Ovary (tissue), 7 donors: ENCODE measurements at regions not wholly inside any gene's neighbourhood (a gene's known extent, or its start where the extent isn't known, plus 50 kb on each side); places are given as distances from the start of the nearest gene placed in this dataset.

Experiments used
- DNase-seq, 5 donors: peaks; one replicate each; pipeline ENCODE4 v3.0.0-alpha.2; 2019 to 2020
- H3K27ac ChIP-seq, 2 donors: fragments of 200-600 bp; one replicate each; pipeline versions ENCODE4 v1.5.1 to v1.8.0; 2019 to 2022
- H3K27me3 ChIP-seq: fragments of 200-600 bp; one replicate; pipeline ENCODE4 v1.8.0; 2022
- H3K36me3 ChIP-seq: fragments of 200-600 bp; sonication (generic); one replicate; pipeline ENCODE4 v1.5.1; 2019
- H3K4me1 ChIP-seq: one replicate; pipeline ENCODE4 v1.8.1; 2013; ENCODE audit warnings: mild to moderate bottlenecking, moderate library complexity; ENCODE audit not compliant: insufficient read depth
- H3K4me3 ChIP-seq: fragments of 200-600 bp; sonication (generic); one replicate; pipeline ENCODE4 v1.5.1; 2017
- H3K9me3 ChIP-seq, 2 donors: fragments of 200-600 bp in 1 of 2; sonication (generic) in 1 of 2; one replicate each; pipeline versions ENCODE4 v1.5.1 to v1.8.1; 2013 to 2019; ENCODE audit warnings: mild to moderate bottlenecking in 1 of 2, moderate library complexity in 1 of 2
- CTCF ChIP-seq, 3 donors: fragments of 450-650 bp in 2 of 3; fragments of 200-600 bp in 1 of 3; IDR thresholded peaks; one replicate each; pipeline versions ENCODE4 v1.5.1 to v1.8.0; 2016 to 2022; ENCODE audit warnings: antibody characterized with exemption in 3 of 3, mild to moderate bottlenecking in 1 of 3
- EP300 ChIP-seq: sonication (generic); formaldehyde crosslinking; IDR thresholded peaks from one replicate; pipeline ENCODE4 v1.6.1; 2017; ENCODE audit warnings: antibody characterized with exemption
- POLR2A ChIP-seq: fragments of 450-650 bp; IDR thresholded peaks from one replicate; pipeline ENCODE4 v1.6.1; 2017; ENCODE audit warnings: antibody characterized with exemption, mild to moderate bottlenecking, moderate library complexity
- WGBS, 3 donors: extraction: QIAGEN DNeasy Blood & Tissue Kit in 1 of 3; methylation state at CpG; one replicate each; pipeline versions ENCODE4 v1.1.5 to v1.1.7; 2013 to 2017; 5-methylcytosine and 5-hydroxymethylcytosine counted together
- intact Hi-C, 4 donors: fragments of 100-400 bp; cut with DNase I; formaldehyde crosslinking; loops; one replicate each; pipeline versions ENCODE4 v1.11.0 to v1.15.1; 2022 to 2023
- donor health status: DM: no; HTN: no; CAD: no; lungs with moderate emphysema.
- donor health status: DM: no; HTN: no; CAD: no.
- donor health status: Bipolar disorder and iron deficiency.
- donor health status: DM: no; HTN: no; CAD: no.
- donor health status: DM: yes; HTN: yes; CAD: no.

DNA sequence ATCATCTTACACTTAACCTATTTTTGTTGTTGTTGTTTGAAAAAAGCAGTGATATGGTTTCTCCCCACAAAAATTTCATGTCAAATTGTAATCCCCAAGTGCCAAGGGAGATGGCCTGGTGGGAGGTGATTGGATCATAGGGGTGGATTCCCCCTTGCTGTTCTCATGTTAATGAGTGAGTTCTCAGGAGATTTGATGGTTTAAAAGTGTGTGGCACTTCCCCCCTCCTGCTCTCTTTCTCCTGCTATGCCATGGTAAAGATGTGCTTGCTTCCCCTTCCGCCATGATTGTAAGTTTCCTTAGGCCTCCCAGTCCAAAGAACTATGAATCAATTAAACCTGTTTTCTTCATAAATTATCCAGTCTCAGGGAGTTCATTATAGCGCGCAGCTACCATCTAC lies 1362.7 kb upstream of the FAM98A start:
- H3K4me1 ChIP-seq = no peaks in the 10 kb centered on the region
- TF ChIP-seq EP300 (no peak), CTCF (IDR thresholded peaks at IDR 0.05) (no peak), POLR2A (no peak)
- H3K27ac ChIP-seq = no peak overlapping the region
- H3K27me3 ChIP-seq = no peaks in the 10 kb centered on the region
- H3K4me3 ChIP-seq = no peak overlapping the region
- H3K9me3 ChIP-seq = no peaks in the 10 kb centered on the region
- DNase-seq = no peak
- intact Hi-C loops = no loop called here
- H3K36me3 ChIP-seq = no peaks in the 10 kb centered on the region
- 94 to 96% (median 94%) methylated on average over 3 of the region's 3 CpGs for WGBS, 3 donors

- Histone ChIP-seq H3K9me3 (no peaks in the 10 kb centered on the region), H3K36me3 (no peaks in the 10 kb centered on the region), H3K4me1 (no peaks in the 10 kb centered on the region), H3K4me3 (no peak overlapping the region), H3K27me3 (no peaks in the 10 kb centered on the region), H3K27ac (no peak overlapping the region)
- TF ChIP-seq EP300 (no peak), CTCF (IDR thresholded peaks at IDR 0.05) (no peak), POLR2A (no peak)
- intact Hi-C loops = no loop called here
- no peak for DNase-seq
Measured at GRCh38 chr2:34954758-34955157, 1355.7 kb upstream of the FAM98A start.

GRCh38 chr2:34950797-34951196 lies 1351.7 kb upstream of the FAM98A start:
- 75 to 87% (median 75%) methylated on average over 6 of the region's 6 CpGs for WGBS, 3 donors
- TF ChIP-seq EP300 (no peak), CTCF (IDR thresholded peaks at IDR 0.05) (no peak), POLR2A (no peak)

DNA sequence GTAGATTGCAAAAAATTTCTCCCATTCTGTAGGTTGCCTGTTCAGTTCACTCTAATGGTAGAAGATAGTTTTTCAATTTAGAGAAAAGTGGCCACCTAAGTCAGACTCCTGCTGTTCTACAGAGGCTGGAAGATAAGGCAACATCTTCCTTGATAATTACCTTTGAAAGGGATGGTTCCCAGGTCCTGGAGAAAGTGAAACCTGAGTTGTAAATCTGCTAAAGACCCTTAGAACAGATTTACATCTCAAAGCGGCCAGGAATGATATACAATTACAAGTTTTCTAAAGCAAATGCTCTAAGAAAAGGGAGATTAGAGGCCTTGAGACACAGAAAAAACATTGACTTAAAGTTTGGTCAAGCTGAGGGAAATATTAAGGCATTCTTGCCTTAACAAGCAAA lies 1350.2 kb upstream of the FAM98A start:
- no peak overlapping the region for H3K27ac ChIP-seq
- H3K4me3 ChIP-seq = no peak overlapping the region
- H3K27me3 ChIP-seq = no peaks in the 10 kb centered on the region
- no peaks in the 10 kb centered on the region for H3K9me3 ChIP-seq
- no peak for DNase-seq
- 56 to 73% (median 60%) methylated on average over 1 of the region's 1 CpG for WGBS, 3 donors
- no peaks in the 10 kb centered on the region for H3K4me1 ChIP-seq
- no peak for TF ChIP-seq EP300
- no peak for TF ChIP-seq CTCF (IDR thresholded peaks at IDR 0.05)
- TF ChIP-seq POLR2A = no peak
- no peaks in the 10 kb centered on the region for H3K36me3 ChIP-seq
- intact Hi-C loops = no loop called here

More at GRCh38 chr2:34950797-34951196, 1351.7 kb upstream of the FAM98A start:
- intact Hi-C loops = no loop called here
- Histone ChIP-seq H3K4me1 (no peaks in the 10 kb centered on the region), H3K27ac (no peak overlapping the region), H3K9me3 (no peaks in the 10 kb centered on the region), H3K4me3 (no peak overlapping the region), H3K36me3 (no peaks in the 10 kb centered on the region), H3K27me3 (no peaks in the 10 kb centered on the region)
- DNase-seq = no peak

DNA sequence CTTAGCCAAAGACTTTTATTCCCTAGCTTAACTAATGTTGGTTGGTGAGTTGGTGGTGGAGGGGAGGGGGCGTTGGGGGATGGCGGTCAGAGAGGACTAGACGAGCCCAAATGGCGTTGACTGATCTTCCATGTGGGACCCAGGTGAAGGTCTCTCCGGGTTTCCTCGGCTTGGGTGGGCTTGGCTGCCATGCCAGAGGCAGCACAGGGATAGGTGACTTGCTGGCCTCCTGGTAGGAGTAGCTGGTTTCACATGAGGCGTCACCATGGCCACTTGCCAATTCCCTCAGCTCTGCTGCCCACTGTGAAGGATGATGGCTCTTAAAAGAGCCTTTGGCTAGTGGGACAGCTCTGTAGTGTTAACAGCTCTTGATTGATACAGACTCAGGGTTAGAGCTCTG lies 1337.0 kb upstream of the FAM98A start:
- intact Hi-C loops = no loop called here
- Histone ChIP-seq H3K4me3 (no peak overlapping the region), H3K27ac (no peak overlapping the region), H3K27me3 (no peaks in the 10 kb centered on the region), H3K9me3 (no peaks in the 10 kb centered on the region), H3K4me1 (no peaks in the 10 kb centered on the region), H3K36me3 (no peaks in the 10 kb centered on the region)
- 86 to 96% (median 88%) methylated on average over 7 of the region's 7 CpGs for WGBS, 3 donors
- no peak for DNase-seq
- no peak for TF ChIP-seq CTCF (IDR thresholded peaks at IDR 0.05)
- no peak for TF ChIP-seq POLR2A
- TF ChIP-seq EP300 = no peak
